Panc1 (cell line): ENCODE measurements at regions not wholly inside any gene's neighbourhood (a gene's known extent, or its start where the extent isn't known, plus 50 kb on each side); places are given as distances from the start of the nearest gene placed in this dataset.

Source experiments
- CTCF ChIP-seq: fragments of 450-650 bp; IDR thresholded peaks from 2 replicates; pipeline ENCODE4 v1.5.1; 2017; ENCODE audit warnings: mild to moderate bottlenecking
- POLR2AphosphoS5 ChIP-seq: IDR thresholded peaks from 2 replicates; pipeline ENCODE4 v1.6.1; 2012; ENCODE audit warnings: mild to moderate bottlenecking, low read depth, low read length, moderate library complexity
- REST ChIP-seq, 2 experiments: IDR thresholded peaks; 2 replicates each; pipeline ENCODE4 v1.6.1; 2011 to 2012; ENCODE audit warnings: low read depth in 2 of 2, control low read depth in 1 of 2, low read length in 1 of 2, mild to moderate bottlenecking in 1 of 2, moderate library complexity in 1 of 2; ENCODE audit not compliant: insufficient read depth in 1 of 2
- SIN3A ChIP-seq: IDR thresholded peaks from 2 replicates; pipeline ENCODE4 v1.6.1; 2012; ENCODE audit warnings: low read depth, mild to moderate bottlenecking, low read length, moderate library complexity, borderline replicate concordance; ENCODE audit not compliant: insufficient read depth
- TCF7L2 ChIP-seq: IDR thresholded peaks from 2 replicates; pipeline ENCODE4 v1.6.1; 2011; ENCODE audit warnings: mild to moderate bottlenecking, low read depth, low read length, inconsistent platforms

GRCh38 chr6:117078624-117079023 lies 186.7 kb upstream of the VGLL2 start:
- TF ChIP-seq CTCF (no peak), POLR2AphosphoS5 (no peak), REST (IDR thresholded peaks at IDR 0.05; ENCODE audit: insufficient read depth in 1 of 2, low read depth in 2 of 2, low read length in 1 of 2) (no peak), SIN3A (no peak), TCF7L2 (no peak)
